ENCODE measurements at regions not wholly inside any gene's neighbourhood (a gene's known extent, or its start where the extent isn't known, plus 50 kb on each side); places are given as distances from the start of the nearest gene placed in this dataset.

DNA sequence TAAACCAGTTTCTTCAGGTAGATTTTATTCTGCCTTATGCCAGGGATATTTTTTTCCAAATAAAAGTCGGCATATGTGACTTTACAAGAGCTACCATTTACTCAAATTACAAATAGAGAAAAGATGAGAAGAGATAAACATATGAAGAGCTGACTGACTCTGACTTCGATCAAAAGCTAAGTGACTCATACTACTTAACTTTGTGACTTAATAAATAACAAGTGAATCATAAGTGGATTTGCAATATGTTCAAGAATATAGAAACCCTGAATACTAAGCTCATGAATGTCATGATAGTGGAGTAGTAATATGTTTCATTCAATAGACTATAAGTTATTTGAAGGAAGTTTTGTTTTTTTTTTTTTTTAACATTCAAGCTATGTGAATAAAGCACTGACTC lies 130.5 kb upstream of the ANO3 start:
- DNase-seq, result no peak

DNA sequence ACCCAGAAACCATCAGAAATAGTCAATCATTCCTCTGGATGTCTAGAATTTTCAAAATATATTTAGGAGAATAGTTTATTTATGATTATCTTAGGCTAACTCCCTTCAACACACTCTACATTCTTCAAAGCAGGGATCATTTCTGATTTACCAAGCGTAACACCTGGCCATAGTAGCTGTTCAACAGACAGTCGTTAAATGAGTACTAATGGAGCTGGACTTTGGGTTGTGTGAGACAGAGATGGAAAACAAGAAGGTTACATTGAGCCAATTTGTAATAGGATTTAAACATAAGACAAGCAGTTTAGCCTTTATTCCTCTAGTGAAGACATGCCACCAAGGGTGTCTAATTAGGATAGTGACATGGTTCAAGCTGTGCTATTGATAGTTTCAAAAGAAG lies 129.2 kb upstream of the ANO3 start:
- DNase-seq, result no peak

DNA sequence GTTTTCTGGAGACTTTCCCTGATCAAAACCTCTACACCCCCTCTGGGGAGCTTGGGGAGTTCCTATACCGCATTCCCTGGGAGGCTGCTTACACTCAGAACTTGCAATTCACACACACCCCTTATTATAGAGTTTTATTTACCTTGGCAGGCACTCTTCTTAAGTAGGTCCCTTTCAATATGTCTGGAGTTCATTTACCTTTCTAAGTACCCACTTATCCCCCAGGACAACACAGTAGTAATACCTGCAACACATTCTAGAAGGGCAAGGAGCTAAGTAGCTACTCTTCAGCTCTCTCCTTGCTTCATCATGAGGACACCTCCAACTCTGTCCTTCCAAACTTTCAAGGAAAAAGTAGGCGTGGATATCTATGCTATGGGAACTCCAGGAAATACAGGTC lies 127.8 kb upstream of the ANO3 start:
- DNase-seq, result no peak

DNA sequence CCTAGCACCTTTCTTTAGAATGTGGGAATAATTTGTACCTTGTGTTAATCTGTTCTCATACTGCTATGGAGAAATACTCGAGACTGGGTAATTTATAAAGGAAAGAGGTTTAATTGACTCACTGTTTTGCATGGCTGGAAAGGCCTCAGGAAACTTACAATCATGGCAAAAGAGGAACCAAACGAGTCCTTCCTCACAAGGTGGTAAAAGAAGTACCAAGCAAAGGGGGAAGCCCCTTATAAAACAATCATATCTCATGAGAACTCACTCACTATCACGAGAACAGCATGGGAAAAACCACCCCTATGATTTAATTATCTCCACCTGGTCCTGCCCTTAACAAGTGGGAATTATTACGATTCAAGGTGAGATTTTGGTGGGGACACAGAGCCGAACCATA lies 127.1 kb upstream of the ANO3 start:
- no peak for DNase-seq

DNA sequence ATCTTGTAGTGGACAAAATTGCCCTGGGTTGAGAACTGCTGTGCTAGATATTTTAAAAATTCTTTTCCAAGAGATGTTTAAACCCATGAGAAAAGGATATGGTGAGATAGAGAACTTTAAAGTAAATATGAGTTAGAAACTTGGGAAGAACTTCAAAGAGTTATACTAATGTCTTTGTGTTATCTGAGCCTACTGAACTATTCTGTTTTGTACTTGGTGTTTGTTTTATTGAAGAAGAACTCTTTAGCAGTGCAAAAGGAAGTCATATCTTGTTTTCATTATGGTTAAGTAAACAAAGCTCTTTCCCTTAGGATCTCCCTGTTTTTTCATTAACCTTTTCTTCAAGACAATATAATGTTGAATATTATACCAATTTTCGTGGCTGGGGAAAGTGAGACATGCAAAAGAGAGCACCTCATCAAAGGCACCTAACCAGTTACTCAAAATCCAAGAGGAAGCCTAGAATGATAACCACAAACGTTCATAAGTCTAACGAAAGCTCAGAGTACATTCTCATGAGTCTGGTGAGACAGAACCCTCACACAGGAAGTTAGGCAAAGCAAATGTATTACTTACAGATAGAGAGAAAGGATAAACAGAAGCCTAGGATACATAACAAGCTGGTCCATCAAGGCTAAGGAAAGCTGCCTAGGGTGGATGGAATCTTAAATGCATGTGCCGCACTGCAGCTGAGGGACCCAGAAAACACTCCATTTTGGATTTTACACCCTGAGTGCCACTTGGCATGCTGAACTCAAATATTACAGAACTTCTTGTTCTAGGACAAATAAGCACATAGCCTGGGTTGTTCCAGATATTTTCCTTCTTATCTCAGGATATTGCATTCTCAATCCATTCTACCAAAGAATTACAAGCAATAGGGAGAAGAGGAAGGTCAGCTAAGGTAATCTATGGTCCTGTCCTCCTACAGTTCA lies 112.5 kb upstream of the ANO3 start:
- no peak for DNase-seq

DNA sequence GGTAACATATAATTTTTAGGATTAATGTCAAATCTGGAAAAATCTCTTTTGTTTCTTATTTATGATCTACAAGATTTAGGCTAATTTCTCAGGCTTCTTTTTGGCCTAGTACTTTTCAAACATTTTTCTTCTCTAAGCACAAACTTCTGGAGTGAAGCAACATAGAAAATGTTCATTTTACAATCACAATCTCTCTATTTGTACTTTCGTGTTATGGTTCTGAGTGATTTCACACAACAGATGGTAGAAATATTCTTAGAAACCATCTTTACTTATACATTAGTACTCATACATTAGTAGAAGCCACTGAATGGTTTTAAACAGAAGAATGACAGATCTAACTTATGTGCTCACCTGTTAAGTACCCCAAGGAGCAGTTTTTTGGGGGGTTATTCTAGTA lies 106.3 kb upstream of the ANO3 start:
- no peak for DNase-seq

DNA sequence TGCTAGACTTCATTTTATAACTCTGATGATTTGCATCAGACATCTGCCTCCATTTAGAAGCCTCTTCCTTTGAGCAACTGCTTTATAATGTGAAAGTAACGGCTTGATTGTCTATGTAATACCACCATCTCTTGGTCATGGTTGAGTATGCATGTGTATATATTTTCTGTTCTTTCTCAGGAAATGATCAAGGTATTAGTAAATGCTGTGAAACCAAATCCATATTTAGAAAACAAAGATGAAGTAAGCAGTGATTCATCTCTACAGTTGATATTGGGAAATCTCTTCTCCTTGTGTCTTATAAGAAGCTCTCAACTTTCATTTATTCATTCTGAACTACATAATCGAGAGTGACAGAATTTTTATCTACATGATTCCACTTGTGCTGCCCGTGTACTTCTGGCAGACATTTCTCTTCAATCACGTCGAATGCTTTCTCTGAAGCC lies 104.6 kb upstream of the ANO3 start:
- DNase-seq, result no peak

DNA sequence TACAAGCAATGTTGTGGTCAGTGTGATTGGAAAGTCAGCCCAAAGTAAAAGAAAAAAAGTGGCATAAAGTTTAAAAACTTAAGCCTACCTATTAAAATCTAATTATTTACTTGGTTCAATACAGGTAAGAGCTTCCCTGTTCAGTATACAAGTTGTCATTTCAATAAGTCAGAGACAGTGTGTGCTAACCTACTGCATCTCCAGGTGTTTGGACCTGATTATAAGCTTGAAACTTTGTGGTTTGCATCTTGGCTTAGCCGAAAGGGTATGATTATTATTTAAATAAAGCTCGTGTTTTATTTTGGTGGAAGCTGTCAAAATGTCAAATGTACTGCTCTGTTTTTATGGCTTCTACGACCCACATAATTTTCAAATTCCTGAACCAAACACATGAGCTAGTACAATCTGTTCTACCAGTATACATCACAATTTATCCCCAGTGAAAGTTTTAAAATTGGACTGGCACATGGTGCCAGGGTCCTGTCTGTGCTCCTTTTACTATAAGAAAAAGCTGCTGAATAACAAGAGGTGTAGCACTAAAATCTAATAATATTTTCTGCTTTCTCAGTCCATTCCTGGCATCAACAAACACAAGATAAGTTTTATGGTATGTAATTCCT lies 103.9 kb upstream of the ANO3 start:
- no peak for DNase-seq

DNA sequence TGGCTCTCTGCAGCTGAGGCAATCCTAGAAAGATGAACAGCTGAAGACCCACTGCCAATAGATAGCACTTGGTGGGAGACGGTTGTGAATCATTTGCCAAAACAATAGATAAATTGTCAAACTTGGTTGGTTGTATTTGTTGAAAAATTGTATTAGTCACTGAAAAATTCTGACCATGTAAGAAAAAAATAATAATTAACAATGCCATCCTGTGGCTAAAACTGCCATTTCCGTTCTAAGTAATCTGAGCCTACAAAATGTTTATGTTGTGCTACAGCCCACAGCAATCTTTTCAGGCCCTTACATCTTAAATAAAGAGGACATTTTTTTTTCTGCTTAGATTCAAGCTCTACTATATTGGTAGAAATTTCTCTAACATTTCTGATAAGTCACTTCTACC lies 103.2 kb upstream of the ANO3 start:
- DNase-seq, result no peak

DNA sequence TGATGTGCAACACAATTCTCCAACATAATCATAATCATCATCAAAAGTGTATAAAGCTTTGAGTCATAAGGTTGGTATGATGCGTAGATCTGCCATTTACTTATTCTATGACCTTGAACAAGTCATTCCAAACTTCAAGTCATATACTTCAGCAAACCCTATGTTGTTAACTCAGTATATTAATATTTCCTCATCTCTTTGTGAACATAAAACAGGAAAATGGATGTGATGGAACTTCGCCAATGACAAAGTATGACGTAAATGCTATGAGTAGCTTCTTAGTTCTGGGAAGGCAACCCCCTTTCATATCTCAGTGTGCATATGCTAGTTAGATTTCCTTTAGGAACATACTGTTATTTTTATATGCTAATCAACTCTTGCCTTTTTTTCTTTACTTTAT lies 102.7 kb upstream of the ANO3 start:
- no peak for DNase-seq

DNA sequence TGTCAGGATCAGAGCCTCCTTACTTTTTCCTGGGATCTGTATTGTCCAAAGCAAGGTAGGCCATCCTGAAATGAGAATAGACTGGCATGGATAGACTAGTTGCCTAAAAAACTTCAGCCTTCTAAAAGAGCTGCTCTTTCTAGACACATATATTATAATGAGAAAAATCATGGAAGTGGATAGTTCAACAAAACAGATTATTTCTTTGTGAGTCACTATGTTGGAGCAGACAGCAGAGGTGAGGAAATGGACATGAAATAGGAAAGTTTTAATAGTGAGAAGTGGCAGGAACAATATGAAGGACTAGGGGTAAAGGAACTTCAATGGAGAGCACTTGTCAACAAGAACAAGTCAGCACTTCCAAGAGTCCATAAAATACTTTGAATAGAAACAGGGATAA lies 101.9 kb upstream of the ANO3 start:
- DNase-seq, result no peak

DNA sequence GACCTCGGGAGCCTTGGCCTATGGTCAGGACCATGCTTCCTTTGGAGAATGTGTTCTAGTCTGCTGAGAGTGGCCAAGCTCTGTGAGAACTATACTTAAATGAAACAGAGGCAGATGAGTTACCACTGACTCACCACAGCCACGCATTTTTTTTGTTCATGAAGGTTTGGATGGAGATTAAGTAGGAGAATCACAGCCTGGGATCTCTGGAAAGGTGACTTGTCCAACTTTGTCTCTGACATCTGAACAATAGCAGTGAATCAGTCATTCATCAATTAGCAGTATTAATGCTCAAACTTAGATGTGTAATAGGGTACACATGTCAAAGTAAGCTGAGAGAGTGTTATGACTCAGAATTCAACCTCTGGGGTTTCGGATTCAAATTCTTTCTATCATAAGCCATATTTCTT lies 100.7 kb upstream of the ANO3 start:
- DNase-seq, result no peak

DNA sequence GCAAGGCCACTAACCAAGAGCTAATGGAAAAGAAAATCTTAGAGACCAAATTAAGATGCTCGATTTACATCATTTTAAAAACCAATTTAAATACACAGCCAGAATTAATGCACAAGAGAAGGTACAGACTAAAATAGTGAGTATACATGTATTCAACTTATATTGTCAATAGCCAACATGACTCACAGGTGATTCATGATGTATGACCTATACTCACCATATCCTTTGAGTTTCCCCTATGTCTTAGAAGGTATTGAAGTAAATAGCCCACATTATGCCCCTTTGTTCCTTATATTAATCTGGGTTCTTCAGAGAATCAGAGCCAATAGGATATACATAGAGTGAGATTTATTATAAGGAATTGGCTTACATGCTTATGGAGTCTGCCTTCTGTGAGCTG lies 97.5 kb upstream of the ANO3 start:
- no peak for DNase-seq

DNA sequence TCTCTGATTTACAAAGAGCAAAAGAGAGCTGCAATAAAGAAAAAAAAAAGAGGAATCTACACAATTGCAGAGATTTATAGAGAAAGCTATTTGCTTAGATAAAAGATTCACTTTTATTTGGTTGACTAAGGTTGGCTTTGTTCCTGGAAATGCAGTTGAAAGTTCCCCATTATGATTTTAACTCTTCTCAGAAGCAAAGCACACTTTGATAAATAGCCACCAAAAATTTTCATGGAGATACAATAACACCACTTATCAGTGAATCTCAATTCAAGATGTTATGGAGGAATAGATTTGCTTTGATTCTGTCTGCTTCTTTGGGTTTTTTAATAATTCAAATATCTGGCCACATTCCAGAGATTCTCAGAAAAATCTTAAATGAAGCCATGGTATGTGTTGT lies 88.5 kb upstream of the ANO3 start:
- DNase-seq, result no peak

DNA sequence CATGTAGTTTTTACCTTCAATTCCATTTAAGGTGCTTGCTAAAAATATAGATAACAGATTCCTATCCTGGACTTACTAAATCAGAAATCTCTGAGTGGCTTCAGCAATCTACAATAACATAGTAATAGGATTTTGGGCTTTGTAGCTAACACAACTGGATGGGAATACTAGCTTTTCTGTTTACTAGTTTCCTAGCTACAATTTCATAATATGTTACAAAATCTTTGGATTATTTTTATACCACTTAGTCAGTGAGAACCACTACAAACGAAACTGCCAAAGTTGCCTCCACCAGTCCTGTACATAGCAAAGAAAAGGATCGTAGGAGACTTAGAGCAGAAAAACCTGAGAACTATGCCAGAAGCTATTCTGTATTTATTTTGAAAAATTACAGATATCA lies 87.7 kb upstream of the ANO3 start:
- no peak for DNase-seq

DNA sequence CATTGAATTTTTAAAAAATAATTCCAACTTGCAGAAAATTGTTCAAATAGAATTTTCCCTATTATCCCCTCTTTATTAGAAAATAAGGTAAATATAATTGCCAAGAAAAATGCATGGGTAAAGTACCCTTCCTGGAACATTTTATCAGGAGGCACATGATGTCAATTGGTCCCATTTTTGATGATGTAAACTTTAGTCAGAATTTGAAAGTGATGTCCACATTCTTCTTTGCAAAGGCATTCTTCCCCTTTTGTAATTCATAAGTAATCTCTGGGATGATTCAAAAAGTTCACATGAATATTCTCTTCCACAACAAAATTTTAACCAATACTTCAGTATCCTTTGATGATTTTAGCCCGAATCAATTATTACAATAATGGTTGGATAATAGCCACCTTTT lies 86.9 kb upstream of the ANO3 start:
- DNase-seq, result no peak

DNA sequence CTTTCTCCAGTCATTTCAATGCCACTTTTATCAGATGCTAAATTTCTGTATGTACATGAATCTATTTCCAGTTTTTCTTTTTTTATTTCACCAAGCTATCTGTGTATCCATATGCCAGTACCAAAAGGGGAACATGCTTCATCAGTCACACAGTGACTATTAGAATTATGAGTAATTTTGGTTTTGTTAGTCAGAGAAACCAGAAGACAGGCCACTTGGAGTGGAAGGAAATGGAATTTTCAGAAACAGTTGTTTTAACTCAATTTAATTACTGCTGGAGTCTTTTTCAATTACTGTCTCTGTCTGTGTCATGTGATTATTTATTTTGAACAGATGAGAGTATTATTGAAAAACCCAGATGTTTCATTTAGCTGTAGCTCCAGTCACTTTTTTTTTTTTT lies 84.6 kb upstream of the ANO3 start:
- DNase-seq, result no peak

DNA sequence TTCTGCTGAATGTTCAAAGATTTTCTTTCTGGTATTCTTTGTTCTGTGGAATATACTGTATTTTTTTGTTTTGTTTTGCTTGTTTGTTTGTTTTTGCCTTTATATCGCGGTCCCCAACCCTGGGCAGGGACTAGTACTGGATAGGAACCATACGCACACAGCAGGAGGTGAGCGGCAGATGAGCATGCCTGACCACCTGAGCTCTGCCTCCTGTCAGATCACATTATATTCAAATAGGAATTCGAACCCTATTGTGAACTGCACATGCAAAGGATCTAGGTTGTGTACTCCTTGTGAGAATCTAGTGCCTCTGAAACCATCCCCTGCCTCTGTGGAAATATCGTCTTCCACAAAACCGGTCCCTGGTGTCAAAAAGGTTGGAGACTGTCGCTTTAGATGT lies 83.3 kb upstream of the ANO3 start:
- DNase-seq, result no peak

DNA sequence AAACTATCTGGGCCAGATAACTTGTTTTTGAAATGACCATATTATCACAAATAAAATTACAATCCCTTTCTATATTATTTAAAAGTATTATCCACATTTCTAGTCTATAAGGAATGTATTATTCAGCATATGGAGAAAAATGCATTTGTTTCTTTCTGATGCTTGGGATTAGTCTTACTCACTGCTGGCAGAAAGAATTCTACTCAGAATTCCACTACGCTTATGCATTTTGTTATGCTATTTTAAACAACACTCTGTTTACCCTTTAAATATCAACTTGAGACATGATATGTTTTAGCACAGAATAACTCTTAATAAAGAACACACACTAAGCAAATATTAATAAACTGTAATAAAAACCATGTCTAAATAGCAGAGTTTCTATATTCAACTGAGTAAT lies 77.6 kb upstream of the ANO3 start:
- no peak for DNase-seq

DNA sequence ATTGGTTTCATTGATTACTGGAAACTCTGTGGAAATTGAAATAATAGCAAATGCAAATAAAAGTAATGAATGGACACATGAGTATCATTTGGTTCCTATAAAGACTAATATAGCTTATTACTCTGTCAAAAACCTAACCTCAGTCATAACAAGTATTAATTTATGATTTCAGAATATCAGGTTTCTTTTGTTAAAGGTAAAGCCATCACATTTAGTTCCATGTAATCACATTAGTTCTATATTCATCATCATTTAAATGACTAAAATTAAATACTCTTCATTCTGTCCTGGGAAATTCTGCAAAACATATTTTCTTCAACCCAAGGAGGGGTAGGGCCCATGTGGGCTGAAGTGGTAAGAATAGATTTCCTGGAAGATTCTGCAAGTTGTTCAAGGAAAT lies 68.2 kb upstream of the ANO3 start:
- DNase-seq, result no peak

DNA sequence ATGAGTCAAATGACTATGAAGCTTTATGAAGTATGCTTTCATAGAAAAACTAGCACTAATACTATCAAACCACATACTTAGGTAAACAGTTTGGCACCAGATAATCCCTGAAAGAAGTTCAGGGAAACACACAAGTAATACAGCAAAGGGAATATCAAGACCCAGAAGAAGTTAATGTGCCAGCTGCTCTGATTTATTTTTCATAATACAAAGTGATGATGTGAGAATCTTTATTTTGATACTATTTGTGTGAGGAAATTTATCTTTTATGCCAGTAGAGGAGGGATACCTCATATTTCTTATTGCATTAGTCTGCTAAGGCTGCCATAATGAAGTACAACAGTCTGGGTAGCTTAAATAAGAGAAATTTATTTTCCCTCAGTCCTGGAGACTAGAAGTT lies 67.7 kb upstream of the ANO3 start:
- DNase-seq, result no peak

DNA sequence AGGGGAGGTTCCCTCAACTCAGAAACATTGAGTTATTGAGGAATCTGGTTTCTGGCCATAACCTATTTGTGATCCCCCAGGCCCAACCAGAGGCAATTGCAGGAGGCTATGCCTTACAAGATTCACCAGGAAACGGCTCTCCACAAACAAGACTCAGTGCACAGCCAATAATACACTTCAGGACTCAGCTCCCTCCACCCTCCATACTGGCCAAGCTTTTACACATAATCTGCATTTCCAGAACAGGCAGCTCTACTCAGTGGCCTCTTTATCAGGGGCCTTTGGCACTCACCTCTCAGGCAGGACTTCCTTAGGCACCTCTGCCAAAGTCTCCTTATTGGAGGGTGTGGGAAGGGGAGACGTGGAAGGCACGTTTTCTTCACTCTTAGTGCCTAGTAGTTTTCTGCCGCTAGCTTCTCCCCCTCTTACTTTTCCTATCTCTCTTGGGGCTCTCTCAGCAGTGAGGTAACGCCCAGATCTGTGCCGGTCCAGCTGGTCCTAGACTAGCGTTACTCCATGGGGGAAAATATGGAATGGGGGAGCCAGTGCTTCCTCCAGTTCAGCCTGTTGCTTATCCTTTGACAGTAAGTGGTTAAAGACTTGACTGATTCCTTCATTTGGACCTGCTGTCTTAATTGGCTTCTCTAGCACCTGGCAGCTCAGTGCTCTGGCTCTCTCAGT lies 62.8 kb upstream of the ANO3 start:
- no peak for DNase-seq

DNA sequence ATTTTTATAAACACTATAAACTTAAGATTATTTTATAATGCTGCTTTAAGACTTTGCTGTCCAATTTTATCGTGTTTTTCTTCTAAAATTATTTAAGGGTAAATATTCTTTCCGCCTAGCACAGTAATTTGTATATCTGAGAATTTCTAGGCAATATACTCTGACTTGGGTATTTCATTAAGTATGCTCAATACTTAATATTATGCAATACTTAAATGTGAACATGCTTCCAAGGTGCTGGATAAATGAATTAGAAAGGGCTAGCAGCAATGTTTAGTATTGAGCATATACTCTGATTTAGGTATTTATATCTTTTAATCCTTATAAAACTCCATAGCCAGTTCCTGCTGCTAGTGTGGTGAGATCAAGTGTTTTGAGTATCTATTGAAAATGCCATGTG lies 60.3 kb upstream of the ANO3 start:
- DNase-seq, result no peak

DNA sequence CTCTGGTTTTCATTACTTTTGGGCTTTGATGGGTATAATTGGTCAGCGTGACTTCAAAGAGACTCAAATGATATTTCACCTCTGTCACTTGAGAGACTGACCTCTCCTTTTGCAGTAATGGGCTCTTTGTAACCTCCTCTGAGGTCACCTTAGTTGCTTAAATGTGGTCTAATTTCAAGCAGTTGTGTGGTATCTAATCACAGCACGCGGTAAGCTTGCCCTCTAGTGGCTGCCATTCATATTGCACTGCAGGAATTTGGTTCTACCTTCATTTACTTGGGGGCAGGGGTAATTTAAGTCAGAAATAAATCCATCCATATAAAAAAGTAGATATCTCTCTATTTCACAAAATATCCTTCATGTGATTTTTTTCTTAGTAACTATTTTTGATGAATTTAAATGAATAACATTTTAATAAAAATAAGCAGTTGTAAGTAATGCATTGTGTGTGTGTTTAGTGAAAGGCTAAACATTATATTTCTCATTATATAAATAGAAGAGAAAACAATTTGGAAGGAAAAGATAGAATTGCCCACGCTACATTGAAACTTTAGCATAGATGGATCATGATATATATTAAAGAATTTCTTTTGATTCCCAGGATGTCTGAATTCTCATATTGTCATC lies 55.0 kb upstream of the ANO3 start:
- DNase-seq, result peak; percentile 43

Data from CD4-positive, alpha-beta T cell treated with Interleukin-17A for 4 hours (primary cell).